Limb (tissue), 2 donors: ENCODE measurements at regions not wholly inside any gene's neighbourhood (a gene's known extent, or its start where the extent isn't known, plus 50 kb on each side); places are given as distances from the start of the nearest gene placed in this dataset.
A peak's percentile ranks its signal among the peaks of the same experiment; 100 is the strongest.

ENCODE experiments used
- DNase-seq, 2 donors: peaks; one replicate each; pipeline ENCODE4 v3.0.0-alpha.2; 2016; ENCODE audit errors: extremely low spot score in 2 of 2

DNA sequence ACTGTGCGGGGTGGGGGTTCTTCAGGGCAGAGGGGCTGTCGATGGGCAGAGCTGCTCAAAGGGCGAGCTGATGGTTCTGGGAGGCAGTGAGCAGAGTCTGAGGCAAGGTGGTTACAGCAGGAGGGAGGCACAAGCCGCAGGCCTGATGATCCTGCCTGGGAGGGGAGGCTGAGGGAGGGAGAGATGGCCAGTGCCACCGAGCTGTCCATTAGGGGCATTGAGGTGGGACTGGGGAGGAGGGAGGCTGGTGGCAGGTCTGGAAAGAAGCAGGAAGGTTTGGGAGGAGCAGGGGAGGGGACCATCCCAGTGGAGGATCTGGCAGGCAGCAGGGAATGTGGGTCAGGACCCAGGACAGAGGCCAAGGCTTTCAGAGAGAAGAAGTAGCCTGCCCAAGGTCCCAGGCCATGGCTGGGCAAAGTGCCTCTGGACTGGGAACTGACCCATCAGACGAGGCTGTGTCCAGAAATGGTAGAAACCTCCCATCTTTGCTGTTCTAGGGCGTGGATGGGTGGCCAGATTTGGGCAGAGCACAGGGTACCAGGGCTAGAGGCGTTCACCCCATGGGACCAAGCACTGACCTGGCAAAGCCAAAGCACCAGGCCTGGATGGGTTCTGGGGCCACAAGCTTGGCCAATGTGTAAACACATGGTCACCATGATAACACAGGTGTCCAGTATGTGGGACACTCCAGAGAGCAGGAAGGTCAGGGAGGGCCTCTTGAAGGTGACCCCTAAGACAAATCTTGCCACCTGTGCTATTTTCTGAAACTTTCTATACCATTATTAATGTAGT is 55.5 kb downstream of the INHBB start:
- peak in 1 of 2 donors; percentile 20 for DNase-seq

DNA sequence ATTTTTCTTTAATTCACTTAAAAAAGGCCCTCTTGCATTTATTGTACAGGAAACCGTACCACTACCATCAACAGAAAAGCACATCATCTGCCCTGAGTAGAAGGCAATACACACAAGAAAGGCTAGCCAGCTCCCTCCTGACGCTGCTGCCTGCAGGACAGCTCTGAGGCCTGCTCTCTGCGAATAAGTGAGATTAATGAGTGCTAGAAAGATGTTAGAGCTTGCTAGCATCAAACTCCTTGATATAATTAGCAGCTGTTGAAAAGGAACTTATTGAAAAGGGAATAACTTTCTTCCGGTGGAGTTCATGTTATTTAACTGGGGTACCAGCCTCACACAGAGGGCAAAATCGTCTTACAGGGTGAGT is 56.1 kb downstream of the INHBB start:
- DNase-seq = no peak

DNA sequence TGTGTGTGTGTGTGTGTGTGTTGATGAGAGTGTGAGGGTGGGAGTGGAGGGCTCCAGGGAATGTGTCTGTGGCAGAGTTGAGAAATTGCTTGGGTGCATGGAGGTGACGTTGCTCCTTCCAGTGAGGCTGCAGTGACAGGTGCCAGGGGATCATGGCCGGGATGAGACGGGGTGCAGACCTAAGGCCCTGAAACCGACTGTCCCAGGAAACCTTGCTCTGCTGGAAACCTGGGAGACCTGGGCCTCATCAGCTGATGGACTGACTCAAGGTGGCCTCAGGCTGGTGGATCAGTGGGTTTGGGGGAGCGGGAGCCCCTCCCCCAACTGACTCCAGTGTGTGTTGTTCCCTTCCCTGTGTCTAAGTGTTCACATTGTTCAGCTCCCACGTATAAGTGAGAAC is 56.6 kb downstream of the INHBB start:
- DNase-seq = peak in 1 of 2 donors; percentile 11

DNA sequence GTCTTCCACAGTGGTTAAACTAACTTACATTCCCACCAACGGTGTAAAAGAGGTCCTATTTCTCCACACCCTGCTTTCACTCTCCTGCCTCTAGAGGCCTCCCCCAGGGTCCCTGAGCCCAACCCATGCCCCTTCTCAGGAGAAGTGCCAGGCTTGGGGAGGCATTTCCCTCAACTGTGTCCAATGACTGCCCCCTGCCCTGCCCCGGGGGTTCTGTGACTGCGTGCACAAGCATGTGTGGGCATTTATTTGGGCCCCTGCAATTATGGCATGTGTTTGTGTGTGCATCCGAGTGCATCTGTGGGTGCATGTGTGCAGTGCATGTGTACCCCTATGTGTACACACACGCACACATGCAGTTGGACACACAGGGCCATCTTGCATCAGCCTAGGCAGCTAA is 57.3 kb downstream of the INHBB start:
- no peak for DNase-seq

DNA sequence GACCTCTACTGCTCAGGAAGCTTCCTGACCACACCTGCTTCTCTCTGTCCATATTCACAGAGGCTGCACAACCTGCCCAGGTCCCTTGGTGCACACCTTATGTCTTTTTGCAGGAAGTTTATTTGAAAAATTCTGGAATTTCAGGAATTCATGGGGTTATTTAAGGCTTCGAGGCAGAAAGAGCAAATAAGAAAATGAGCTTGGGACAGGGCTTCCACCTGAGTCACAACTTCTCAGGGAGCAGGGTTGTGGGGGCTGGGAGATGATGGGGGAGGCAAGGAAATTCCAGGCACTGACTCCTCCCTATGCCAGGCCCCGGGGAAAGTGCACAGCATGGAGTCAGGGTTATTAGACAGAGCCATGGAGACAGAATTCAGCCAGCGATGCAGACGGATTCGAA is 57.7 kb downstream of the INHBB start:
- DNase-seq = no peak

DNA sequence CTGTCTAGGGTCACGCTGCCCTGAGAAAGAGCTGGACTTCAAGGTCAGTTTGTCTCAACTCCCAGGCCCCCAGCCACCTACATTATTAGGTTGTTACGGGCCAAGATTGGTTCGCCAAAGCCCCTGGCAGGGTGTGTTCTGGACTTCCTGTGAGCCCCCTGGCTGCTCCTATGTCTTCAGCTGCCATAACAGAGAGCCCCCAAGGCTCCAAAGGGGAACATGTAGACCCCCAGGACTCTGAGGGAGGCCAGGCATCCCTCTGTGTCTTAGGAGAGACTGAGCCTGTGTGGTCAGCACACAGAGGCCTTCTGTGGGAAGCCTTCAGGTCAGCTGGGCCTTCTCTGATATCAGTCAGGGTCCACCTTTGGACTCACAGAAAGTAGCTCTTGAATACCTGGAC is 58.3 kb downstream of the INHBB start:
- no peak for DNase-seq

DNA sequence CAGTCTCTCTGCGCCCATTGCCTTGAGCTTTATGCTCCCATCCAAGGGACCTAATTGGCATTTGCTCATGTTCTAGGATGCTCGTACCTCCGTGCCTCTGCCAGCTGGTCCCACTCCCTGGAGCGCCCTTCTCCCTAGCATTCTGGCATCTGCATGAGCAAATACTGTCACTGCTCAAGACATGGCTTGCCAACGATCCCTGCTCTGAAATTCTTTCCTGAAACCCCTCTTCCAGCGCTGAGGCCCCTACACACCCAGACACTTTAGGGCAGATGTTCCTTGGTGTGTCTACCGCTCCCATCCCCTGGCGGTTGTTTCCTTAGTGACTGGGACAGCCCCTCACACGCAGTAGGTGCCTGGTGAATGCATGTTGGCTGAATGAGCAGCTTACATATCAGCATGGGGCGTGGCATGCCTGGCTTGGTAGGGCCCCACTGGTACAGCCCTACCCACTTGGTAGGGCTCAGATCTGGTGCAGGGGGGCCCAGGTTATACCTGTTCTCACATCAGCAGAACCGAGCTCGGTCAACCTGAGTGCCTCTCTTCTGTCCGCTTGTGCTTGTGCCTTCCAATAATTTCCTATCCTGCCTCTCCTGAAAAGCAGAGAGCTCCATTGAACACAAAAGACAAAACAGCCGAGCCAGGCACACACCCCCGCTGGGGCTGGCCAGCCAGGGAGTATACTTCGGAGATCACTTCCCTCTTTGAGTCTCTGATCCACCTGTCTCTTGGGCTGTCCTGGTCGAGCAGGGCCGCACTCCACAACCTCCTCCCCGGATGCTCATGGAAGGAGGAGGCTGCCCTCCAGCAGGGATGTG is 59.2 kb downstream of the INHBB start:
- no peak for DNase-seq

DNA sequence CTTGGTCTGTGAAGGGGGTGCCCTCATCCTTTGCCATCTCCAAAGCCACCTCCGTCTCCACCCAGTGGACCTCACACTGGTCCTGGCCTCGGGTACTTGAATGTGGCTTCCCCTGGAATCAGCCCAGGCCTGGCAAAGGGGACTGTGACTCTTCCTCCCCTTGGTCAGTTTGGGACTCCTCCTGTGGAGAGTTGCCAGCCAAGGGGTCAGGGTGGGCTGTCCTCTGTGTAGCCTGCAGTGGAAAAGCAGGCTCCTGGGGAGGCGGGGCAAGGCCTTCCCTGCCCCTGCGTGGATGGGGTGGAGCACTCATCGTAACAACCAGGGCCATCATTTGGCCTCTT is 59.8 kb downstream of the INHBB start:
- DNase-seq = no peak

DNA sequence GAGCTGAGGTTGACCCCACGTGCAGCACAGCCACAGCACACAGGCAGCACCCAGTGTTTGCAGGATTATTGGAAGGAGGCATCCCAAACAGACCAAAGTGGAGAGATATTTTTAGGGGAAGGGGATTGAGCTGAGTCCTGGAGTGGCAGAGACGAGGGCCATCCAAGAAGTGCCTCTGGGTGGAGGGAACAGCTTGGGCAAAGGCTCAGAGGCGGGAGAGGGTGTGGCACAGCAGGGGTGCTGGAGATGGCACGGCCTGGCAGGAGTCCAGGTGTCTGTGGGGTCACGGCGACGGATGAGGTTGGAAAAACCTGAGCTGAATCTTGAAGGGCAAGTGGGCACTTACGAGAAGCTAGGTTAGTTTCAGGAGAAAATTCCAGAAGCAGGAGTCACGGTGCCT is 60.6 kb downstream of the INHBB start:
- no peak for DNase-seq

DNA sequence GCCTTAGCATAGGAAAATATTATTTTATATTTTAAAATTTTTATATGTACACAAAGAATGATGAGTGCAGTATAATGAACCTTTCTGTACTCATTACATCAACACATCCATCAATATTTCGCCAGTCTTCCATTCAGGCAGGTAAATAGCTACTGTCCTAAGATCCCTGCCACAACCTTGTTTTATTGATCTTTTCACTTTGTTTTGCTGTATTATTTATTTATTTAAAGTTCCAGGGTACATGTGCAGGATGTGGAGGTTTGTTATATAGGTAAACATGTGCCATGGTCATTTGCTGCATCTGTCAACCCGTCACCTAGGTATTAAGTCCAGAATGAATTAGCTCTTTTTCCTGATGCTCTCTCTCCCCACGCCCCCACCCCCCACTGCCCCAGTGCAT is 64.6 kb downstream of the INHBB start:
- DNase-seq = no peak

DNA sequence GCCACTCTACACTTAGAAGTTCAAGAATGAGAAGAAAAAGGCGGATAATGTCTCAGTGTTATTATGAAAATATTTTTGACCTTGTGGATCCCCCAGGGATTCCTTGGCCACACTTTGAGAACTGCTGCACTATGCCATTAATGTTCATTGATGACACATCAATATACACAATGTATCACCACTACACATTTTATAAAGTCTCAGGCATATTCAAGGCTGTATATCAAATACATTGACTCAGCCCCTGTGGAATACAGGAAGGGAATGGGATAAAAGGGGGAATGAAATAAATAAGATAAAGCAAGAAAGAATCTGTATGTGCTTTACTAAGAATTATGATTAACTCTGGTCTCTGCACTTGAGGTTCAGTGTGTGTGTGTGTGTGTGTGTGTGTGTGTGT is 69.1 kb downstream of the INHBB start:
- no peak for DNase-seq

DNA sequence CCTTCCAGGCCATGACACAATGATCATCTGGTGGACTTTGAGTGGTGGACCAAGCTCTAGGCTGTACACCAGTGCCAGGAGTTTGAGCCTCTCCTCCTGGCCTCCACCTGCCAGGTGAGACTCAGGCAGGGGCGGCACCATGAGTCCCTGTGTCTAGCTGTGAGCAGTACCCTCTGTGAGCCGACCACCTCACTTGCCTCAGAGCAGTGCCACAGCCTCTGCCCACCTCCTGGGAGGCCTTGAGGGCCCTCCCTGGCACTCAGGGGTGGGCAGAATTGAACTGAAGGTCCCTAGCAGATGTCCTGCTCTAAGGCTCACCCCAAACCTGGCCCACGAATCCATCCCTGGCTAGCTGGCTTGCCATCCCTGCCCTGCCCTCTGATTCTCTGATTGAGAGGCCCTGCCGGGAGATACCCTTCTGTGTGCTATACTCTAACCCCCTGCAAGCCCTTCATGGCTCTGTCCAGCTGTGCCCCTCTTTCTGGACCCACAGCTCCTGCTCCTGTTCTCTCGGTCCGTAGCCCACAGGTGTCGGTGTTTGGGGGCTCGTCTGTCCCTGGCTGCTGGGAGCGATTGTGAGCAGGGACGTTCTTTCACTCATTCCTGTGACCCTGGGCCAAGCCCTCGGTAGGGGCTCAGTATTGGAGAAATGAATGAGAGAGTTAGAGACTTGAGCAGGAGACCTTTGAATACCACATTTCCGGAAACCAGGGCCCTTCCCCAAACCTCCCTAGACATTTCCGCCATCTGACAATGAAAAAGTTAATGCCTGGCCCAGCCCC is 70.0 kb downstream of the INHBB start:
- DNase-seq = no peak

DNA sequence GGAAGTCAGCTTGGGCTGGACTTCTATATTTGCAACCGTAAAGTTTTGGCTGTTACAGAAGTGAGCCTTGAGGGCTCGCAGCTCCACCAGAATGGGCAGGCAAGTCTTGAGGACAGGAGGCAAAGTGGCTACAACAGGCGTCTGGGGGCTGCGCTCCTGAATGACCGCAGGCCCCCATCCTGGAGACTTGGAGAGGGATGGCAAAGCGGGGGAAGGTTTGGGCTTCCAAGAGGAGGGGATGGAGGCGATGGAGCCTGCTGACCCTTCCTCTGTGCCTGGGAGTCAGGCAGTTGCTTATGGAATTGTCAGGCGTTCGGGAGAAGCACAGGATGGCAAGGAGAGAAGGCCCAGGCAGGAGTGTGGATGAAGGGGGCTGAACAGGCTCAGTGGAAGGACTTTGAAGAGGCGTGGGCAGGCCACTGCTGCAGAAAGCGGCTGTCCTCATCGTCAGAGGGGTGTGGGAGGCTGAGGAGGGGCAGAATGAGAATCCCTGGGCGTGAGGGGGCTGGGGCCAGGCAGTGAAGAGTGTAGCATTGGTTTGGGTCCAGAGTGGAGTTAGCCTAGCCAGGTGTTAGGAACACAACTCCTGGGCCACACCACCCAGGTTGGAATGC is 72.3 kb downstream of the INHBB start:
- DNase-seq = no peak

DNA sequence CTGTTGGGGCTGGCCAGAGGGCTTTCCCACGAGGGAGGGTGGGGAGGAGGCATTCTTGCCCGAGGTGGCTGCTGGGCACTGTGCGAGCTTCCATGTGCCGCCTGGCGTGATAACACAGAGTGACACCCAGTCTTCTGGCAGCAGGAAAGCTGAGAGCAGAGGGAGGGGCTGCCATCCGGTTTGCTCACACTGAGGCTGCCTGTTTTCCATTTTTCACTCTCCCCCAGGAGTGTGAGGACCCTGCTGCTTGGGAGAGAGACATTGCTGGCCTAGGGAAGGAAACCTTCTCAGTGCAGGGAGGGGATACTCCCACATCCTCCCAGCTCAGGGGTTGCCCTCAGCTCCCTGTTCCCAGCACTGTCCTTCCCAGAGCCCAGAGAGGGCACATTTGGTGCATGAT is 73.1 kb downstream of the INHBB start:
- peak in 1 of 2 donors; percentile 27 for DNase-seq

DNA sequence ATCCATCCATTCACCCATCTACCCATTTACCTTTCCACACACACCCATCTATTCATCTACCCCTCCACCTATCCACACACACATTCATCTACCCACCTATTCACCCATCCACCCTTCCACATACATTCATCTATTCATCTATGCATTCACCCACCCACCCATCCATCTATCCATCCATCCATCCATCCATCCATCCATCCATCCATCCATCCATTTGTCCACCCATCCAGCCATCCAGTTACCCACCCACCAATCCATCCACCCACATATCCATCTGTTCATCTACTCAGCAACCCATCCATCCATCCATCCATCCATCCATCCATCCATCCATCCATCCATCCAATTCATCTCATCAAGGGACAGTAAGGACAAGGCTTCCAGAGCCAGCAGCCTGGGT is 74.0 kb downstream of the INHBB start:
- DNase-seq = no peak

DNA sequence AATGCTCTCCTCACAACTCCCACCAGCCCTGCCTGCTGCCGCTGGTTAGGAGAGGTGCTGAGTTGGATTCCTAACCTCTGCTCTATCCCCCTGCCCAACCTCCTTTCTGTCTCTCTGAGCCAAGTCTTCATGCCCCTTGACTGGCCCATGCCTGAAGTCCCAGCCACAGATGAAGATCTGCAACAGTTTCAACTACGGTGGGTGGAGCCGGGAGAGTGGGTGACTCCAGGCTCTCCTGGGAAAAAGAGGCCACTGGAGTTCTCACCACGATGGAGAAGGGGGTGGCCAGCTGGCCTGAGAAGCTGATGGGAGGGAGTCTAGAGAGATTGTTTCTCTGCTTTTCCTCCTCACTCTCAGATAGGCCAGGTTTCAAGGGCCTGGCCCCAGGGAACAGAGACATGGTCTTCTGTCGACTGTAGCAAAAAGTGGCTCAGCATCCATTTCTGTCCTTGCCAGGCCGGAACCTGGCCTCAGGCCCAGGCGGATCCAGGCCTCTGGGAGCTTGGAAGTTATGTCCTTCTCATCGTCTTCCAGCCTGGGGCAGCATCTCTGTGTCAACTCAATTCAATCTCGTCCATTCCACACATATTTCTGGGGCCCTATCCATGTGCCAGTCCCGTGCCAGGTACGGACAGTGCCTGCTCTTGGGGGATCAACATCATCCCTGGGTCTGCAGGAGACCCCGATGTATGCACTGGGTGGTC is 75.3 kb downstream of the INHBB start:
- peak in 1 of 2 donors; percentile 15 for DNase-seq

DNA sequence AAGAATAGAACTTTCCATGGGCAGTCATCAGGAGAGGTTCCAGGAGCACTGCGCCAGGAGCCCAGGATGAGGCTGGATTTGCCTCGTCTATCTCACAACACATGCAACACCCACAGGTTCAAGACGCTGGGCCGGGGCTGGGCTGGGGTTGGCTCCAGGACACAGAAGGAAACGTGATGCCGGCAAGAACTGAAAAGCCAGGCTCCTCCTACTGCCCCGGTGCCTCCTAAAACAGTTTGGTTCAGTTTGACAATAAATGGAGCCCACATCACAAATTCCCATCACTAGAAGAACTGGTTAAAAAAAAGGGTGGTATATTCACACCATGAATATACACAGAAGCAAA is 75.9 kb downstream of the INHBB start:
- no peak for DNase-seq

DNA sequence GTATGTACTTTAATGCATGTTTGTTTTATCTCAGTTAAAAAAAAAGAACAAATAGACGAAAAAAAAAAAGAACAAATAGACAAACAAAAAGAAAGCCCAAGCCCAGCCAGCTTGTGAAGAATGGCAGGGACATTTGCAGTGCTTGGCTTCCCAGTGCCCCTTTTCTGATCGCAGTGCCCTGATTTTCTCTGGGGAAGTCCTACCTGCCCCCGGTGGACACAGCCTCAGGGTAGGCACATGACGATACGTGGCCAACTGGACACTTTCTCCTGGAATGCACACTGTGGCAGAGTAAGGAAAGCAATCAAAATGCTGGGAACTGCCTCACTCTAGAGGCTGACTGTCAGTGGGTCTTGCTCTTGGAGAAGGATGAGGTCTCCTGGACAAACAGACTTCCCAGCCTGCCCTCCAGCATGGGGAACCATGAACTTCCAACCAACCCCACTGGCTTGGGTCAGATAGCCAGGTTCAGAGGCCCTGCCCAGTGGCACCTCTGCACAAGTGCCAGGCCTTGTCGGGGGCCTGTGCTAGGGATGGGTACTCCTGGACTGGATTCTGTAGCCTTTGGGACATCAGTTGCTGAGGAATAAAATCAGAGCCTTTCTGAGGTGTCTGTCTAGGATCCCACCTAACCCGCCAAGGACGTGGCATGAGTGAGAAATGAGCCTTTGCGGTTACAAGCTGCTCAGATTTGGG is 76.7 kb downstream of the INHBB start:
- DNase-seq = peak in 1 of 2 donors; percentile 4

DNA sequence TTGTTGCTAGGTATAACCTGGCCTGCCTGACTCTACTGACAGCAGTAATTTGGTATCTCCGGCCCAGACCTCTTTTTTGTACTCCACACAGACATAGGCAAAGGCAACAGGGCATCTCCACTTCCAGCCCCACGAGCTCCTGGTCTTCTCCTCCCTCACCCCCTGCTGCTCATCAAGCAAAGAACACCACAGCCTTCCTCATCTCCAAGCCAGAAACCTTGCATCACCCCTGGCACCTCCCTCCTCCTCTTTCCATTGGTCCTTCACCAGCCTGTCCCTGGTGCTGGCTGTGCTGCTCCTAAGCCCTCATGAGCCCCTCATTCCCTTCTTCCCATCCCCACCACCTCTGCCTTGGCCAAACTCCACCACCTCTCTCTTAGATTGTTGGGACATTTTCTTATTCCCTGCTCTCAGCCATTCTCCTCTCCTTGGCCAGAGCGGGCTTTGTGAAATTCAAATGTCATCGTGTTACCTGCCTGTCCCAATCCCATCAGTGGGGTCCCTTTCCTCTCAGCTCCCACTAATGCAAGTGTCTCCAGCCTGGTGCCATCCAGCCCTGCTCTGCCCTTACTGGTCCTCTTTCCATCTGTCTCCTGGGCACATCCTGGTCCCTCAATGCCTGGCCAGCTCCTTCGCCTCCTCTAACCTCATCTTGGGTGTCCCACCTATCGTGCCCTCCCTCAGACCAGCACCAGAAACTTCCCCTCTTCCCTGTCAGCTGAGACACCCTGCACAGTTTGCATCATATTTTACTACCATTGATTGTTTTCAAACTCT is 77.4 kb downstream of the INHBB start:
- peak in 1 of 2 donors; percentile 10 for DNase-seq

DNA sequence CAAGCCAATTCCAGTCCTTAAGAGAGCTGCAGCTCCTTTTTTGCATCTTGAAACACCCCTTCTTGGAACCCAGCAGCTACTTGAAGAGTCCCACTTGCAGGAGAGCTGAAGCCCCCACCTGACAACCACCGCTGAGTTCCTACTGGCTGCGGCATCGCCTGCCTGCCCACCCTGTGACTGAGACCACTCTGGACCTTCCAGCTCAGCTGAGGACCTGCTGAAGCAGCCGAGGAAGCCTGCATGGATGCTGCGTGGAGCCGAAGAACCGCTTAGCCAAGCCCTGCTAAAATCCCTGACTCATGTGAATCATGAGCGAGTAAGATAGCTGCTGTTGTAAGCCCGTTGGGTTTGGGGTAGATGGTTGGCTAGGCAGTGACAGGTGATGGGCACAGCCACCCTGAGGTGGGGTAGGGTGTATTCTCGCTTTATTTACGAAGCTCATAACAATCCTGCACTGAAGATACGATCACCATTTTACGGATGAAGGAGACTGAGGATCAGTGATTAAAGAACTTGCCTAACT is 78.4 kb downstream of the INHBB start:
- peak in 1 of 2 donors; percentile 6 for DNase-seq
